GM23338 (cell line): ENCODE measurements at regions not wholly inside any gene's neighbourhood (a gene's known extent, or its start where the extent isn't known, plus 50 kb on each side); places are given as distances from the start of the nearest gene placed in this dataset.

Experiments
- ATAC-seq: fragments of 200-7000 bp; cut with Tn5 transposase; 3 replicates; pipeline ENCODE4 v1.9.1; 2020
- DNase-seq: peaks from one replicate; pipeline ENCODE4 v3.0.0-alpha.2; 2015; ENCODE audit warnings: low spot score
- H2AFZ ChIP-seq: fragments of 200-600 bp; sonication (generic); 2 replicates; pipeline ENCODE4 v1.8.0; 2016; ENCODE audit warnings: antibody characterized with exemption, mild to moderate bottlenecking, moderate library complexity
- H3F3A ChIP-seq: fragments of 200-600 bp; sonication (generic); replicated peaks from 2 replicates; pipeline ENCODE4 v1.8.0; 2017; ENCODE audit warnings: antibody characterized with exemption, mixed run types, low read depth
- H3K27ac ChIP-seq: fragments of 200-600 bp; sonication (generic); 2 replicates; pipeline ENCODE4 v1.6.1; 2016; ENCODE audit warnings: low read depth
- H3K27me3 ChIP-seq: fragments of 200-600 bp; sonication (generic); 2 replicates; pipeline ENCODE4 v1.8.0; 2016; ENCODE audit warnings: mild to moderate bottlenecking, mixed run types, moderate library complexity; ENCODE audit not compliant: insufficient read depth
- H3K36me3 ChIP-seq: fragments of 200-600 bp; sonication (generic); 2 replicates; pipeline ENCODE4 v1.8.0; 2016; ENCODE audit warnings: mild to moderate bottlenecking; ENCODE audit not compliant: insufficient read depth
- H3K4me1 ChIP-seq: fragments of 200-600 bp; sonication (generic); 2 replicates; pipeline ENCODE4 v1.8.0; 2016; ENCODE audit warnings: mild to moderate bottlenecking, moderate library complexity; ENCODE audit not compliant: insufficient read depth
- H3K4me2 ChIP-seq: fragments of 200-600 bp; sonication (generic); 2 replicates; pipeline ENCODE4 v1.7.1; 2017; ENCODE audit warnings: mixed run types
- H3K4me3 ChIP-seq: fragments of 200-600 bp; sonication (generic); 2 replicates; pipeline ENCODE4 v1.6.1; 2016; ENCODE audit warnings: mixed run types
- H3K79me2 ChIP-seq: fragments of 200-600 bp; sonication (generic); replicated peaks from 2 replicates; pipeline ENCODE4 v1.8.0; 2017; ENCODE audit warnings: mild to moderate bottlenecking; ENCODE audit not compliant: insufficient read depth
- H3K9me2 ChIP-seq: fragments of 200-600 bp; sonication (generic); 2 replicates; pipeline ENCODE4 v1.8.0; 2017; ENCODE audit not compliant: insufficient read depth
- H4K20me1 ChIP-seq: fragments of 200-600 bp; sonication (generic); replicated peaks from 2 replicates; pipeline ENCODE4 v1.8.0; 2017; ENCODE audit warnings: mild to moderate bottlenecking; ENCODE audit not compliant: insufficient read depth
- H3K27ac Mint-ChIP-seq: 2 replicates; pipeline ENCODE4 v1.8.0; 2020; ENCODE audit warnings: inconsistent platforms, mild to moderate bottlenecking, moderate library complexity, mixed read lengths
- H3K27me3 Mint-ChIP-seq: 3 replicates; pipeline ENCODE4 v1.8.0; 2022; ENCODE audit warnings: low read depth, mild to moderate bottlenecking, moderate library complexity, mixed read lengths, inconsistent platforms; ENCODE audit not compliant: insufficient read depth, poor library complexity
- H3K36me3 Mint-ChIP-seq: 3 replicates; pipeline ENCODE4 v1.8.0; 2021; ENCODE audit warnings: low read depth, mild to moderate bottlenecking, inconsistent platforms, moderate library complexity, mixed read lengths
- H3K4me1 Mint-ChIP-seq: 3 replicates; pipeline ENCODE4 v1.8.0; 2020; ENCODE audit warnings: mild to moderate bottlenecking, inconsistent platforms, mixed read lengths
- H3K4me3 Mint-ChIP-seq: 3 replicates; pipeline ENCODE4 v1.8.0; 2021; ENCODE audit warnings: moderate library complexity, mild to moderate bottlenecking, inconsistent platforms, mixed read lengths
- H3K9me3 Mint-ChIP-seq: 3 replicates; pipeline ENCODE4 v1.8.0; 2020; ENCODE audit warnings: moderate library complexity, mild to moderate bottlenecking, inconsistent platforms, mixed read lengths
- CREB1 ChIP-seq: fragments of 250-450 bp; sonication (Bioruptor Pico); IDR thresholded peaks from 2 replicates; pipeline ENCODE4 v1.5.0; 2020; ENCODE audit warnings: low read depth, mild to moderate bottlenecking, moderate library complexity
- CTCF ChIP-seq, 2 experiments: fragments of 200-600 bp in 1 of 2; sonication (generic) in 1 of 2; conservative IDR thresholded peaks; 2 replicates each; pipeline versions ENCODE4 v1.5.1 to v1.6.1; 2016 to 2017; ENCODE audit warnings: antibody characterized with exemption in 2 of 2, low read depth in 2 of 2, mild to moderate bottlenecking in 2 of 2, moderate library complexity in 1 of 2
- JUNB ChIP-seq: IDR thresholded peaks from one replicate; pipeline ENCODE4 v1.6.1; 2016; ENCODE audit warnings: antibody characterized with exemption; ENCODE audit not compliant: unreplicated experiment
- NANOG ChIP-seq: IDR thresholded peaks from 2 replicates; pipeline ENCODE4 v1.6.1; 2016; ENCODE audit warnings: antibody characterized with exemption, borderline replicate concordance
- POLR2AphosphoS5 ChIP-seq: IDR thresholded peaks from 2 replicates; pipeline ENCODE4 v1.6.1; 2016; ENCODE audit warnings: antibody characterized with exemption, low read depth
- STAT1 ChIP-seq: IDR thresholded peaks from one replicate; pipeline ENCODE4 v1.6.1; 2016; ENCODE audit warnings: antibody characterized with exemption; ENCODE audit not compliant: unreplicated experiment
- ZNF114 ChIP-seq: fragments of 250-450 bp; sonication (Bioruptor Pico); IDR thresholded peaks from 2 replicates; pipeline ENCODE4 v1.5.0; 2020; ENCODE audit warnings: mild to moderate bottlenecking, moderate library complexity
- ZNF462 ChIP-seq: fragments of 250-450 bp; sonication (Bioruptor Pico); IDR thresholded peaks from 2 replicates; pipeline ENCODE4 v1.5.0; 2020; ENCODE audit warnings: mild to moderate bottlenecking, moderate library complexity

- no peaks in the 10 kb centered on the region for H3K4me1 Mint-ChIP-seq
- H3K27ac Mint-ChIP-seq, result no peak overlapping the region
- H3K9me3 Mint-ChIP-seq, result no peaks in the 10 kb centered on the region
- Histone ChIP-seq H3K79me2 (no peaks in the 10 kb centered on the region), H3K4me2 (no peak overlapping the region), H3K9me2 (no peaks in the 10 kb centered on the region), H3F3A (no peaks in the 10 kb centered on the region), H3K4me1 (no peaks in the 10 kb centered on the region), H3K4me3 (no peak overlapping the region), H4K20me1 (no peaks in the 10 kb centered on the region), H3K27me3 (no peaks in the 10 kb centered on the region), H3K36me3 (peaks cover 2% of the 10 kb centered on the region; the same call in 1 of the 2 replicates), H3K27ac (no peak overlapping the region), H2AFZ (no peak overlapping the region)
- DNase-seq, result no peak
- H3K27me3 Mint-ChIP-seq, result no peaks in the 10 kb centered on the region
- H3K36me3 Mint-ChIP-seq, result no peaks in the 10 kb centered on the region
- ATAC-seq, result no peak
- H3K4me3 Mint-ChIP-seq, result no peak overlapping the region
- TF ChIP-seq ZNF462 (CRISPR knock-in tag), result no peak
- no peak for TF ChIP-seq NANOG
- no peak for TF ChIP-seq CTCF (conservative IDR thresholded peaks at IDR 0.05; ENCODE audit: low read depth in 2 of 2)
- TF ChIP-seq JUNB, result no peak
- no peak for TF ChIP-seq ZNF114 (CRISPR knock-in tag)
- no peak for TF ChIP-seq STAT1
- no peak for TF ChIP-seq CREB1 (CRISPR knock-in tag)
- no peak for TF ChIP-seq POLR2AphosphoS5
Measured at GRCh38 chr2:129135017-129135416, 816.3 kb upstream of the HS6ST1 start.
